CD8-positive, alpha-beta memory T cell (primary cell): ENCODE measurements at regions not wholly inside any gene's neighbourhood (a gene's known extent, or its start where the extent isn't known, plus 50 kb on each side); places are given as distances from the start of the nearest gene placed in this dataset.

ENCODE experiments used
- CTCF ChIA-PET: fragments of 350-600 bp; sonication (Branson Sonifier 250); formaldehyde crosslinking; loops from one replicate; lab custom pipeline; 2021; ENCODE audit warnings: antibody characterized with exemption; lab: Charles Lee
- POLR2A ChIA-PET: fragments of 350-600 bp; sonication (Branson Sonifier 250); formaldehyde crosslinking; loops from one replicate; lab custom pipeline; 2021; ENCODE audit warnings: antibody characterized with exemption; lab: Charles Lee
- DNase-seq, 5 donors: peaks; one replicate each; pipeline versions ENCODE4 v3.0.0 to v3.0.0-alpha.2; 2020 to 2022; ENCODE audit warnings: mixed read lengths in 1 of 5
- H3K27ac ChIP-seq: one replicate; pipeline ENCODE4 v1.7.0; 2013; ENCODE audit warnings: low read depth, mild to moderate bottlenecking, low read length, moderate library complexity
- H3K27me3 ChIP-seq: 2 replicates; pipeline ENCODE4 v1.7.0; 2013; ENCODE audit warnings: low read length, mild to moderate bottlenecking; ENCODE audit not compliant: insufficient read depth, poor library complexity, severe bottlenecking
- H3K36me3 ChIP-seq: 2 replicates; pipeline ENCODE4 v1.7.0; 2013; ENCODE audit warnings: mild to moderate bottlenecking, low read length, moderate library complexity; ENCODE audit not compliant: insufficient read depth
- H3K4me1 ChIP-seq: 2 replicates; pipeline ENCODE4 v1.7.0; 2013; ENCODE audit warnings: mild to moderate bottlenecking, low read length, moderate library complexity; ENCODE audit not compliant: insufficient read depth
- H3K4me3 ChIP-seq: 2 replicates; pipeline ENCODE4 v1.7.0; 2013; ENCODE audit warnings: mild to moderate bottlenecking, low read length
- H3K9me3 ChIP-seq: 2 replicates; pipeline ENCODE4 v1.7.0; 2013; ENCODE audit warnings: mild to moderate bottlenecking, low read length
- H3K27ac Mint-ChIP-seq, 8 donors: one replicate each; pipeline ENCODE4 v1.8.0; 2020 to 2021; ENCODE audit warnings: mixed read lengths in 8 of 8, mild to moderate bottlenecking in 6 of 8, inconsistent platforms in 3 of 8, moderate library complexity in 3 of 8
- H3K27me3 Mint-ChIP-seq, 2 donors: one replicate each; pipeline ENCODE4 v1.8.0; 2020 to 2021; ENCODE audit warnings: mixed read lengths in 2 of 2, mild to moderate bottlenecking in 1 of 2, moderate library complexity in 1 of 2
- H3K36me3 Mint-ChIP-seq, 3 donors: one replicate each; pipeline ENCODE4 v1.8.0; 2020 to 2021; ENCODE audit warnings: mixed read lengths in 3 of 3, inconsistent platforms in 1 of 3, mild to moderate bottlenecking in 1 of 3
- H3K4me1 Mint-ChIP-seq, 3 donors: one replicate each; pipeline ENCODE4 v1.8.0; 2020 to 2021; ENCODE audit warnings: mixed read lengths in 3 of 3, inconsistent platforms in 1 of 3, mild to moderate bottlenecking in 1 of 3
- H3K4me3 Mint-ChIP-seq, 7 donors: one replicate each; pipeline ENCODE4 v1.8.0; 2020 to 2021; ENCODE audit warnings: mixed read lengths in 7 of 7, mild to moderate bottlenecking in 6 of 7, moderate library complexity in 4 of 7, inconsistent platforms in 2 of 7
- H3K9me3 Mint-ChIP-seq, 5 donors: one replicate each; pipeline ENCODE4 v1.8.0; 2020 to 2022; ENCODE audit warnings: mixed read lengths in 5 of 5, mild to moderate bottlenecking in 3 of 5, moderate library complexity in 2 of 5, inconsistent platforms in 1 of 5

DNA sequence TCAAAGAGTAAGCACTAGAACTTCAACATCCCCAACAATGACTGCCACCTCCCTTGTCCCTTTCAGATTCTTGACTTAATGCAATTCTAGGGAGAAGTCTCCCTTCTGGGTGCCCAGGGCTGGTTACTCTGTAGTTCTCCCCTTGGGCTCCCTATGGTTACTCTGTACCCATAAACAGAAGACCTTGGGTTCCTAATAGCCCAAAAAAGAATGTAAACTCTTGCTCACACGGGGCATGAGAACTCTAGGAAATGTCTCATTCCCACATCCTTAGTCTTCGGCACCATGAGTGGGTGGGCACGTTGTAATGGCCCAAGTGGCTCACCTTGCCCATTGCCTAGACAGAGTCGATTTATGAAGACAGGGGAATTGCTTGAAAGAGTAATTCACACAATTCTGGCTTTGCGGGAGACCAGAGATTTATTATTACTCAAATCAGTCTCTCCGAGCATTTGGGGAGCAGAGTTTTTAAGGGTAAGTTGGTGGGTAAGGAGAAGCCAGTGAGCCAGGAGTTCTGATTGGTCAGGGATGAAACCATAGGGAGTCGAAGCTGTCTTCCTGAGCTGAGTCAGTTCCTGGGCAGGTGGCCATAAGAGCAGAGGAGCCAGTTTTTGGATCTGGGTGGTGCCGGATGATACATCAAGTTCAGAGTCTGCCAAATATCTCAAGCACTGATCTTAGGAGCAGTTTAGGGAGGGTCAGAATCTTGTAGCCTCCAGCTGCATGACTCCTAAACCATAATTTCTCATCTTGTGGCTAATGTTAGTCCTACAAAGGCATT, 61.2 kb upstream of the SIRPG start:
- ChIA-PET POLR2A (no interaction called here), CTCF (no interaction called here)
- Histone ChIP-seq H3K4me1 (no peaks in the 10 kb centered on the region), H3K27ac (no peak overlapping the region), H3K27me3 (no peaks in the 10 kb centered on the region), H3K36me3 (no peaks in the 10 kb centered on the region), H3K4me3 (no peak overlapping the region), H3K9me3 (no peaks in the 10 kb centered on the region)
- Mint-ChIP-seq H3K27ac (peak overlapping the region in 1 of 8 donors; percentile 59), H3K9me3 (peaks cover 0 to 7% (median 1%) of the 10 kb centered on the region in 5 donors), H3K27me3 (no peaks in the 10 kb centered on the region), H3K36me3 (peaks cover 0 to 6% (median 2%) of the 10 kb centered on the region in 3 donors), H3K4me3 (no peak overlapping the region), H3K4me1 (peaks cover 0 to 3% (median 0%) of the 10 kb centered on the region in 3 donors)
- no peak for DNase-seq

- no peaks in the 10 kb centered on the region for H3K36me3 ChIP-seq
- H3K27me3 ChIP-seq = no peaks in the 10 kb centered on the region
- no peaks in the 10 kb centered on the region for H3K9me3 ChIP-seq
- peaks cover 9% of the 10 kb centered on the region for H3K4me1 ChIP-seq
- H3K27ac ChIP-seq = no peak overlapping the region
- H3K27ac Mint-ChIP-seq = no peak overlapping the region
- no peak overlapping the region for H3K4me3 Mint-ChIP-seq
- ChIA-PET CTCF (no interaction called here), POLR2A (no interaction called here)
- peaks cover 0 to 3% of the 10 kb centered on the region in 2 donors for H3K27me3 Mint-ChIP-seq
- DNase-seq = no peak
- H3K9me3 Mint-ChIP-seq = peaks cover 0 to 20% (median 5%) of the 10 kb centered on the region in 5 donors
- peaks cover 4 to 8% (median 4%) of the 10 kb centered on the region in 3 donors for H3K4me1 Mint-ChIP-seq
- H3K36me3 Mint-ChIP-seq = peaks cover 0 to 17% (median 2%) of the 10 kb centered on the region in 3 donors
- H3K4me3 ChIP-seq = no peak overlapping the region
These were observed 55.4 kb upstream of the SIRPG start for GRCh38 chr20:1712634-1713624.

DNA sequence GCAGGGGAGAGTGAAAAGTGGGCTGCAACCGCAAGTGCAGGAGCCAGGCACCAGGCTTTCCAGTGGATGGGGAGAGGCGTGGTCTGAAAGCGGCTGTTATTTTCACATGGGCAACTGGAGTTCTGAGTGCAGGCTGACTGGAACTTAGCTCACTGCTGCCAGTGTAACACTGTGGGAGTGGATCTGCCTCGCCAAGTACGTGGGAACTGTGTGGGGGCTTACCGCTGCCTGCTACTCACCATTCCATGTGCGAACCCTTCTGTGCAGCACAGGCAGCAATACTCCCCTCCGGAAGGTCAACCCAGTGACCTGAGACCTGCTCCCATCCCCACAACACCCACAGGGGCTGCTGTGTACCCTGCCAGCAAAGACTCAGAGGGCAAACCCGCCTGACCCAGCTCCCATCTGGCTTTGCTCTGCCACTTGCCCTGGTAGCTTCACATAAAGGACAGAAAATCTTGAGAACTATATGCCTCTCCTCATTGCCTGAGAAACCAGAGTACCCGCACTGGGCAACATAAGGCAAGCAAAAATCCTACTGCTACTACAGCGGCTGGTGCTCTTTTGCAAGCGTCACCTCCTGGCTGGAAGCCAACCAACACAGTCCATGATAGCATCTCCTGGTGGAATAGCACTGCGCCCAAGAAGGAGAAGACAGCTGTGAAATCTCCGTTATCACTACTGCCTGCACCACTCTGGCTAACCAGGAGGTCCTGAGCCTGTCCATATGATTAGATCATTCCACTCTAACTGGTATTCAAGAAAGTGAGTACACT, 54.4 kb upstream of the SIRPG start:
- Mint-ChIP-seq H3K27ac (no peak overlapping the region), H3K4me3 (no peak overlapping the region), H3K27me3 (peaks cover 0 to 4% of the 10 kb centered on the region in 2 donors), H3K36me3 (peaks cover 0 to 17% (median 2%) of the 10 kb centered on the region in 3 donors), H3K9me3 (peaks cover 0 to 20% (median 5%) of the 10 kb centered on the region in 5 donors), H3K4me1 (peaks cover 7 to 16% (median 10%) of the 10 kb centered on the region in 3 donors)
- Histone ChIP-seq H3K27ac (no peak overlapping the region), H3K36me3 (no peaks in the 10 kb centered on the region), H3K9me3 (no peaks in the 10 kb centered on the region), H3K27me3 (no peaks in the 10 kb centered on the region), H3K4me3 (no peak overlapping the region), H3K4me1 (peaks cover 14% of the 10 kb centered on the region)
- DNase-seq = no peak
- ChIA-PET POLR2A (no interaction called here), CTCF (no interaction called here)

DNA sequence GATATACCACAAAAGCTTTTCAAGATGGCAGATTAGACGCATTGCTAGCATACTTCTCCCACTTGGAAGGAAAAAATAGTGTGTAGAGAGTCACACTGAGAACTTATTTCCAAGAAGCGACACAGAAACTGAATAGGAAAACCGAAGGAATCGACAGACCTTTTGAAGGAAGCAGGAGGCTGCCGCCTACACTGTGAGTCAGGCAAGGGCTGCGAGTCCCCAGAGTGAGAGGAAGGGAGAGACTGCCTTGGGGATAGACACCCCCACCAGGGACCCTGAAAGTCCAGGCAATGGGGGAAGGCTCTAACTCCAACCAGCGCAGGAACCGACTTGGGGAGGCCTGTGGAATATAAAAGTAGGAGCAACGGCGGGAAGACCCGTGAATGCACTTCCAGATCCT, 53.7 kb upstream of the SIRPG start:
- CTCF ChIA-PET = no interaction called here
- H3K4me3 Mint-ChIP-seq = no peak overlapping the region
- H3K9me3 ChIP-seq = no peaks in the 10 kb centered on the region
- H3K27me3 Mint-ChIP-seq = peaks cover 0 to 4% of the 10 kb centered on the region in 2 donors
- peak overlapping the region in 1 of 8 donors; percentile 71 for H3K27ac Mint-ChIP-seq
- peaks cover 0 to 17% (median 2%) of the 10 kb centered on the region in 3 donors for H3K36me3 Mint-ChIP-seq
- H3K27ac ChIP-seq = no peak overlapping the region
- H3K4me3 ChIP-seq = no peak overlapping the region
- DNase-seq = no peak
- no peaks in the 10 kb centered on the region for H3K36me3 ChIP-seq
- H3K4me1 Mint-ChIP-seq = peaks cover 9 to 16% (median 12%) of the 10 kb centered on the region in 3 donors
- POLR2A ChIA-PET = no interaction called here
- peaks cover 0 to 20% (median 5%) of the 10 kb centered on the region in 5 donors for H3K9me3 Mint-ChIP-seq
- no peaks in the 10 kb centered on the region for H3K27me3 ChIP-seq
- H3K4me1 ChIP-seq = peaks cover 14% of the 10 kb centered on the region

DNA sequence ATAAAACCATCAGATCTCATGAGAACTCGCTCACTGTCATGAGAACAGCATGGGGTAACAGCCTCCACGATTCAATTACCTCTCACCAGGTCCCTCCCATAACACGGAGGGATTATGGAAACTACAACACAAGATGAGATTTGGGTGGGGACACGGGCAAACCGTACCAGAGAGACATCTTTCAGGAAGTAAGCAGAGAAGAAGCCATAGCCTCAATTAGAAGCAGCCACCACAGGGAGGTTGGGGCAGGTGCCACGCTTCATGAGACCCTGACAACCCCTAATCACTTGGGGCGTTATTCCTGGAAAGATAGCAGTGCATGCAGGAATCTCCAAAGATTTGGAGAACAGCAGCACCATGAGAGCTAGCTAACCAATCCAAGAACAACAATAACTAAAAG, 52.9 kb upstream of the SIRPG start:
- Mint-ChIP-seq H3K27me3 (peaks cover 0 to 4% of the 10 kb centered on the region in 2 donors), H3K9me3 (peaks cover 0 to 20% (median 5%) of the 10 kb centered on the region in 5 donors), H3K27ac (no peak overlapping the region), H3K4me3 (no peak overlapping the region), H3K4me1 (peaks cover 9 to 16% (median 12%) of the 10 kb centered on the region in 3 donors), H3K36me3 (peaks cover 0 to 17% (median under 1%) of the 10 kb centered on the region in 3 donors)
- Histone ChIP-seq H3K4me3 (no peak overlapping the region), H3K36me3 (no peaks in the 10 kb centered on the region), H3K4me1 (peaks cover 14% of the 10 kb centered on the region), H3K27me3 (no peaks in the 10 kb centered on the region), H3K27ac (no peak overlapping the region), H3K9me3 (no peaks in the 10 kb centered on the region)
- ChIA-PET CTCF (no interaction called here), POLR2A (no interaction called here)
- no peak for DNase-seq

GRCh38 chr20:1707588-1708449, 50.2 kb upstream of the SIRPG start:
- Mint-ChIP-seq H3K27ac (peak overlapping the region in 6 of 8 donors; percentile 61 to 85 (median 79)), H3K4me1 (peaks cover 9 to 16% (median 12%) of the 10 kb centered on the region in 3 donors), H3K4me3 (peak overlapping the region in 2 of 7 donors; percentile 59 to 83), H3K9me3 (peaks cover 0 to 19% (median 3%) of the 10 kb centered on the region in 5 donors), H3K36me3 (peaks cover 0 to 11% (median 1%) of the 10 kb centered on the region in 3 donors), H3K27me3 (peaks cover 0 to 4% of the 10 kb centered on the region in 2 donors)
- no peak for DNase-seq
- H3K27me3 ChIP-seq = no peaks in the 10 kb centered on the region
- ChIA-PET CTCF (no interaction called here), POLR2A (no interaction called here)
- no peaks in the 10 kb centered on the region for H3K36me3 ChIP-seq
- H3K4me1 ChIP-seq = peaks cover 14% of the 10 kb centered on the region
- no peaks in the 10 kb centered on the region for H3K9me3 ChIP-seq
- H3K27ac ChIP-seq = no peak overlapping the region
- H3K4me3 ChIP-seq = no peak overlapping the region
